Endothelial cell (in vitro differentiated cells): ENCODE measurements at regions not wholly inside any gene's neighbourhood (a gene's known extent, or its start where the extent isn't known, plus 50 kb on each side); places are given as distances from the start of the nearest gene placed in this dataset.

Experiments
- DNase-seq: peaks from one replicate; pipeline ENCODE4 v3.0.0; 2021; ENCODE audit warnings: low spot score
- H3K27ac Mint-ChIP-seq: one replicate; pipeline ENCODE4 v1.8.0; 2021; ENCODE audit warnings: mixed read lengths, inconsistent platforms; ENCODE audit not compliant: unreplicated experiment
- H3K27me3 Mint-ChIP-seq: one replicate; pipeline ENCODE4 v1.8.0; 2021; ENCODE audit warnings: mild to moderate bottlenecking, moderate library complexity, mixed read lengths, inconsistent platforms; ENCODE audit not compliant: unreplicated experiment
- H3K36me3 Mint-ChIP-seq: one replicate; pipeline ENCODE4 v1.8.0; 2021; ENCODE audit warnings: mild to moderate bottlenecking, low read depth, mixed read lengths, inconsistent platforms; ENCODE audit not compliant: unreplicated experiment
- H3K4me1 Mint-ChIP-seq: one replicate; pipeline ENCODE4 v1.8.0; 2021; ENCODE audit warnings: mild to moderate bottlenecking, mixed read lengths, inconsistent platforms; ENCODE audit not compliant: unreplicated experiment
- H3K4me3 Mint-ChIP-seq: one replicate; pipeline ENCODE4 v1.8.0; 2021; ENCODE audit warnings: mild to moderate bottlenecking, mixed read lengths, inconsistent platforms; ENCODE audit not compliant: unreplicated experiment
- H3K9me3 Mint-ChIP-seq: one replicate; pipeline ENCODE4 v1.8.0; 2021; ENCODE audit warnings: mixed read lengths, inconsistent platforms; ENCODE audit not compliant: unreplicated experiment
- CTCF ChIP-seq: fragments of 200-600 bp; sonication (generic); IDR thresholded peaks from one replicate; pipeline ENCODE4 v1.5.0; 2021; ENCODE audit warnings: antibody characterized with exemption; ENCODE audit not compliant: unreplicated experiment

GRCh38 chr10:37667736-37668135 is 189.7 kb downstream of the ZNF248 start:
- no peak for DNase-seq
- H3K27ac Mint-ChIP-seq = no peak overlapping the region
- no peak for TF ChIP-seq CTCF
- H3K27me3 Mint-ChIP-seq = no peaks in the 10 kb centered on the region
- no peak overlapping the region for H3K4me3 Mint-ChIP-seq
- H3K36me3 Mint-ChIP-seq = peaks cover 3% of the 10 kb centered on the region
- H3K9me3 Mint-ChIP-seq = peaks cover 30% of the 10 kb centered on the region
- no peaks in the 10 kb centered on the region for H3K4me1 Mint-ChIP-seq

- H3K4me1 Mint-ChIP-seq = no peaks in the 10 kb centered on the region
- TF ChIP-seq CTCF = no peak
- no peak overlapping the region for H3K4me3 Mint-ChIP-seq
- H3K36me3 Mint-ChIP-seq = peaks cover 5% of the 10 kb centered on the region
- no peak for DNase-seq
- peaks cover 7% of the 10 kb centered on the region for H3K27me3 Mint-ChIP-seq
- no peak overlapping the region for H3K27ac Mint-ChIP-seq
- peaks cover 60% of the 10 kb centered on the region for H3K9me3 Mint-ChIP-seq
Measured at GRCh38 chr10:37654466-37654865, 202.9 kb downstream of the ZNF248 start.

- Mint-ChIP-seq H3K4me1 (no peaks in the 10 kb centered on the region), H3K4me3 (no peak overlapping the region), H3K36me3 (peaks cover 16% of the 10 kb centered on the region), H3K9me3 (peaks cover 36% of the 10 kb centered on the region), H3K27me3 (peaks cover 13% of the 10 kb centered on the region), H3K27ac (no peak overlapping the region)
- no peak for TF ChIP-seq CTCF
- no peak for DNase-seq
Measured at GRCh38 chr10:37643187-37643586, 214.2 kb downstream of the ZNF248 start.

- Mint-ChIP-seq H3K4me3 (no peak overlapping the region), H3K27me3 (peaks cover 17% of the 10 kb centered on the region), H3K4me1 (no peaks in the 10 kb centered on the region), H3K36me3 (peaks cover 16% of the 10 kb centered on the region), H3K27ac (no peak overlapping the region), H3K9me3 (peaks cover 55% of the 10 kb centered on the region)
- no peak for DNase-seq
- no peak for TF ChIP-seq CTCF
Measured at GRCh38 chr10:37640301-37640700, 217.1 kb downstream of the ZNF248 start.

- Mint-ChIP-seq H3K27ac (no peak overlapping the region), H3K9me3 (peaks cover 51% of the 10 kb centered on the region), H3K4me3 (no peak overlapping the region), H3K27me3 (peaks cover 17% of the 10 kb centered on the region), H3K36me3 (peaks cover 16% of the 10 kb centered on the region), H3K4me1 (no peaks in the 10 kb centered on the region)
- DNase-seq = no peak
- TF ChIP-seq CTCF = no peak
Measured at GRCh38 chr10:37639200-37639599, 218.2 kb downstream of the ZNF248 start.
